ENCODE measurements at regions not wholly inside any gene's neighbourhood (a gene's known extent, or its start where the extent isn't known, plus 50 kb on each side); places are given as distances from the start of the nearest gene placed in this dataset.

- Histone ChIP-seq H4K5ac (ENCODE audit: insufficient read length, low read depth, low read length) (no peak overlapping the region), H3K23ac (ENCODE audit: insufficient read length) (no peak overlapping the region), H3K23me2 (ENCODE audit: low read depth, low read length) (no peaks in the 10 kb centered on the region), H3K27me3 (replicated peaks in 1 of 4; ENCODE audit: control insufficient read depth in 3 of 4, extremely low read depth in 1 of 4, insufficient read depth in 3 of 4, low read length in 3 of 4) (no peaks in the 10 kb centered on the region), H3K36me3 (ENCODE audit: control insufficient read depth in 2 of 4, insufficient read depth in 4 of 4, low read length in 3 of 4) (no peaks in the 10 kb centered on the region), H2BK15ac (ENCODE audit: low read length) (no peak overlapping the region), H2AFZ (ENCODE audit: low read length) (no peak overlapping the region), H4K8ac (ENCODE audit: extremely low read depth, insufficient read depth, low read length) (no peak overlapping the region), H4K20me1 (replicated peaks in 1 of 2; ENCODE audit: control insufficient read depth in 1 of 2, insufficient read depth in 2 of 2, low read length in 2 of 2) (no peaks in the 10 kb centered on the region), H2AK5ac (ENCODE audit: low read depth, low read length) (no peak overlapping the region), H3K56ac (replicated peaks; ENCODE audit: insufficient read length, low read depth, low read length) (no peak overlapping the region), H3K14ac (ENCODE audit: insufficient read length) (no peak overlapping the region), H2BK120ac (replicated peaks; ENCODE audit: low read depth, low read length) (no peak overlapping the region), H3K9me3 (ENCODE audit: insufficient read depth in 2 of 2, low read depth in 1 of 2, low read length in 1 of 2) (no peaks in the 10 kb centered on the region), H4K91ac (replicated peaks; ENCODE audit: insufficient read length, low read length) (no peak overlapping the region), H2BK12ac (ENCODE audit: low read depth, low read length) (no peak overlapping the region), H3K4me1 (replicated peaks in 1 of 4; ENCODE audit: control insufficient read depth in 3 of 4, insufficient read depth in 4 of 4, low read length in 3 of 4) (no peaks in the 10 kb centered on the region; a peak in 2 of 7 replicates), H2BK20ac (ENCODE audit: low read length) (no peak overlapping the region), H3K27ac (ENCODE audit: low read depth, low read length) (no peak overlapping the region), H2BK5ac (ENCODE audit: low read depth, low read length) (no peak overlapping the region), H3K9ac (replicated peaks in 1 of 4; ENCODE audit: extremely low read depth in 1 of 4, low read depth in 3 of 4, low read length in 3 of 4) (no peak overlapping the region), H3K79me2 (ENCODE audit: control insufficient read depth in 1 of 2, insufficient read depth in 2 of 2, low read length in 2 of 2) (no peaks in the 10 kb centered on the region), H3K79me1 (ENCODE audit: low read depth, low read length) (no peaks in the 10 kb centered on the region), H3K18ac (ENCODE audit: extremely low read depth, low read length) (no peak overlapping the region), H3K4me2 (ENCODE audit: insufficient read depth in 1 of 2, low read depth in 2 of 2, low read length in 2 of 2) (no peak overlapping the region), H3K4ac (replicated peaks; ENCODE audit: insufficient read length, low read depth, low read length) (no peak overlapping the region), H3K4me3 (ENCODE audit: extremely low read depth in 1 of 4, insufficient read depth in 2 of 4, low read depth in 3 of 4, low read length in 4 of 4) (no peak overlapping the region)
- DNase-seq (ENCODE audit: low read depth in 1 of 2, low spot score in 2 of 2), result no peak
- WGBS, 2 experiments (ENCODE audit: extremely low coverage in 1 of 2, insufficient coverage in 1 of 2, insufficient read length in 1 of 2, insufficient replicate concordance in 2 of 2, low coverage in 1 of 2, low lambda C conversion rate in 2 of 2, missing lambda C conversion rate in 1 of 2), result 92% methylated on average over 1 of the region's 1 CpG; no CpG with 5 or more reads in 1 of the 2 experiments
- ChIA-PET POLR2A (ENCODE audit: partially characterized antibody) (no interaction called here), CTCF (ENCODE audit: partially characterized antibody) (no interaction called here)
- no peak for FAIRE-seq
- TF ChIP-seq EP300 (IDR thresholded peaks at IDR 0.05; ENCODE audit: borderline replicate concordance in 1 of 2, low read depth in 2 of 2, low read length in 2 of 2), result no peak
Observed at GRCh38 chr18:56451188-56451587, 187.2 kb downstream of the TXNL1 start.

All from H1 (cell line).